Body of pancreas (tissue), 4 donors: ENCODE measurements at regions not wholly inside any gene's neighbourhood (a gene's known extent, or its start where the extent isn't known, plus 50 kb on each side); places are given as distances from the start of the nearest gene placed in this dataset.

Experiments used
- CTCF ChIP-seq, 7 experiments: fragments of 450-650 bp in 4 of 7; fragments of 200-600 bp in 3 of 7; sonication (generic) in 3 of 7; IDR thresholded peaks; one replicate each; pipeline ENCODE4 v1.5.1; 2016 to 2019; ENCODE audit warnings: antibody characterized with exemption in 7 of 7
- POLR2A ChIP-seq, 3 donors: fragments of 450-650 bp; IDR thresholded peaks; one replicate each; pipeline ENCODE4 v1.6.1; 2016; ENCODE audit warnings: antibody characterized with exemption in 3 of 3, mild to moderate bottlenecking in 2 of 3

GRCh38 chr1:208462761-208463160 is 218.6 kb upstream of the PLXNA2 start:
- TF ChIP-seq CTCF (IDR thresholded peaks at IDR 0.05): no peak
- TF ChIP-seq POLR2A (IDR thresholded peaks at IDR 0.05): no peak
